CD14-positive monocyte (primary cell): ENCODE measurements at regions not wholly inside any gene's neighbourhood (a gene's known extent, or its start where the extent isn't known, plus 50 kb on each side); places are given as distances from the start of the nearest gene placed in this dataset.

Experiments used
- DNase-seq, 3 donors: peaks; one replicate each; pipeline ENCODE4 v3.0.0-alpha.2; 2011 to 2022
- H2AFZ ChIP-seq: 2 replicates; pipeline ENCODE4 v1.6.0; 2012; ENCODE audit warnings: mild to moderate bottlenecking, low read depth, low read length, inconsistent platforms; ENCODE audit not compliant: insufficient read depth, poor library complexity, severe bottlenecking
- H3K27ac ChIP-seq, 2 donors: 1 replicate in 1 of 2; 2 replicates in 1 of 2; pipeline ENCODE4 v1.5.1; 2012 to 2013; ENCODE audit warnings: low read length in 2 of 2, control low read depth in 1 of 2, inconsistent platforms in 1 of 2, low read depth in 1 of 2, mild to moderate bottlenecking in 1 of 2
- H3K27me3 ChIP-seq, 2 donors: one replicate each; pipeline versions ENCODE4 v1.6.0 to v1.6.1; 2011 to 2013; ENCODE audit warnings: low read length in 2 of 2; ENCODE audit not compliant: control insufficient read depth in 2 of 2, insufficient read depth in 2 of 2
- H3K36me3 ChIP-seq, 2 donors: replicated peaks in 1 of 2; 1 replicate in 1 of 2; 2 replicates in 1 of 2; pipeline versions ENCODE4 v1.5.1 to v1.6.1; 2012 to 2013; ENCODE audit warnings: low read length in 2 of 2, control low read depth in 1 of 2, inconsistent platforms in 1 of 2, mild to moderate bottlenecking in 1 of 2; ENCODE audit not compliant: insufficient read depth in 2 of 2, control insufficient read depth in 1 of 2
- H3K4me1 ChIP-seq, 2 donors: 1 replicate in 1 of 2; 2 replicates in 1 of 2; pipeline versions ENCODE4 v1.5.1 to v1.6.1; 2012 to 2013; ENCODE audit warnings: low read length in 2 of 2, control low read depth in 1 of 2, inconsistent platforms in 1 of 2, mild to moderate bottlenecking in 1 of 2, moderate library complexity in 1 of 2; ENCODE audit not compliant: insufficient read depth in 2 of 2, control insufficient read depth in 1 of 2
- H3K4me2 ChIP-seq: replicated peaks from 2 replicates; pipeline ENCODE3; 2012; ENCODE audit warnings: low read length, moderate library complexity, mild to moderate bottlenecking; ENCODE audit not compliant: poor library complexity, severe bottlenecking; ENCODE audit errors: extremely low read depth
- H3K4me3 ChIP-seq, 3 experiments: fragments of 200-600 bp in 1 of 3; sonication (generic) in 1 of 3; replicated peaks in 1 of 3; 1 replicate in 2 of 3; 2 replicates in 1 of 3; pipeline ENCODE4 v1.5.1; 2011 to 2013; ENCODE audit warnings: low read length in 3 of 3, mild to moderate bottlenecking in 3 of 3, control low read depth in 2 of 3, low read depth in 2 of 3, inconsistent platforms in 1 of 3, moderate library complexity in 1 of 3
- H3K79me2 ChIP-seq: 2 replicates; pipeline ENCODE4 v1.6.0; 2012; ENCODE audit warnings: mild to moderate bottlenecking, control low read depth, inconsistent platforms, low read length, moderate library complexity; ENCODE audit not compliant: insufficient read depth
- H3K9ac ChIP-seq: 2 replicates; pipeline ENCODE4 v1.6.0; 2017; ENCODE audit warnings: low read length, mild to moderate bottlenecking; ENCODE audit not compliant: insufficient read depth, poor library complexity, severe bottlenecking
- H3K9me3 ChIP-seq, 2 donors: replicated peaks in 1 of 2; 1 replicate in 1 of 2; 2 replicates in 1 of 2; pipeline versions ENCODE4 v1.5.1 to v1.6.1; 2012 to 2013; ENCODE audit warnings: low read length in 2 of 2, control low read depth in 1 of 2; ENCODE audit not compliant: control insufficient read depth in 1 of 2, insufficient read depth in 1 of 2
- H4K20me1 ChIP-seq: 2 replicates; pipeline ENCODE4 v1.6.0; 2012; ENCODE audit warnings: mild to moderate bottlenecking, low read length, control low read depth, moderate library complexity; ENCODE audit not compliant: insufficient read depth
- H3K27ac Mint-ChIP-seq, 7 donors: one replicate each; pipeline ENCODE4 v1.8.0; 2020; ENCODE audit warnings: mild to moderate bottlenecking in 7 of 7, mixed read lengths in 7 of 7, moderate library complexity in 6 of 7, inconsistent platforms in 2 of 7
- H3K27me3 Mint-ChIP-seq, 3 donors: one replicate each; pipeline ENCODE4 v1.8.0; 2021 to 2022; ENCODE audit warnings: low read depth in 3 of 3, mild to moderate bottlenecking in 3 of 3, mixed read lengths in 3 of 3, moderate library complexity in 3 of 3, inconsistent platforms in 1 of 3
- H3K36me3 Mint-ChIP-seq, 2 donors: one replicate each; pipeline ENCODE4 v1.8.0; 2020; ENCODE audit warnings: mixed read lengths in 2 of 2, inconsistent platforms in 1 of 2, mild to moderate bottlenecking in 1 of 2
- H3K4me1 Mint-ChIP-seq: one replicate; pipeline ENCODE4 v1.8.0; 2020; ENCODE audit warnings: mild to moderate bottlenecking, mixed read lengths
- H3K4me3 Mint-ChIP-seq, 2 donors: one replicate each; pipeline ENCODE4 v1.8.0; 2020; ENCODE audit warnings: mild to moderate bottlenecking in 2 of 2, mixed read lengths in 2 of 2, moderate library complexity in 1 of 2
- H3K9me3 Mint-ChIP-seq, 7 donors: one replicate each; pipeline ENCODE4 v1.8.0; 2020 to 2022; ENCODE audit warnings: mixed read lengths in 7 of 7, mild to moderate bottlenecking in 6 of 7, moderate library complexity in 6 of 7, inconsistent platforms in 2 of 7
- WGBS: methylation state at CpG from one replicate; pipeline ENCODE4 v1.1.5; 2013; ENCODE audit warnings: missing lambda C conversion rate; ENCODE audit not compliant: insufficient coverage; 5-methylcytosine and 5-hydroxymethylcytosine counted together
- intact Hi-C, 2 donors: fragments of 100-400 bp; cut with micrococcal nuclease; formaldehyde crosslinking; loops; one replicate each; pipeline versions ENCODE4 v1.15.0 to v1.15.1; 2023
- TF ChIP-seq, protein P1 (sequence below): fragments of 200-600 bp; IDR thresholded peaks from one replicate; pipeline ENCODE4 v1.8.0; 2022; ENCODE audit warnings: antibody characterized with exemption, mild to moderate bottlenecking

DNA sequence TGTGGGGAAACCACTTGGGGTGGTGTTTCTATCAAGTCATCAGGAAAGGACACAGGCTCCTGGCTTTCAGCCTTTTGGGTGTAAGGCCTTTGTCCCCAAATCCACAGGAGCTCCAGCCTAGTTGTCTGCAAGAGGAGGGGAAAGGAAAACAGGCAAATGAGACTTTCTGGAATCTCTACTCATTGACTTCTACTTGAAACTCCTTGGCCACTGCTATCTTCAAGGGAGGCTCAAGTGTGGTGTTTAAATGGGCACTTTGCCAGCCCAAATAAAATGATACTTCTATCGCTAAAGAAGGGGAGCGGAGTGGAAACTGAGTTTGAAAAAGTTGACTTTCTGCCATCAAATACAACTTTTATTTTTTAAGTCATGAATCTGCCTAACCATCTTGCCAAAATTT, 445.9 kb upstream of the RGS6 start:
- H3K27ac Mint-ChIP-seq = no peak overlapping the region
- H3K36me3 ChIP-seq = peaks cover 0 to 11% of the 10 kb centered on the region in 2 donors
- no peak overlapping the region for H3K9ac ChIP-seq
- peaks cover 43% of the 10 kb centered on the region for H4K20me1 ChIP-seq
- H3K9me3 ChIP-seq = no peaks in the 10 kb centered on the region
- no peak for DNase-seq
- H3K27me3 ChIP-seq = no peaks in the 10 kb centered on the region
- peaks cover 22 to 43% of the 10 kb centered on the region in 2 donors for H3K36me3 Mint-ChIP-seq
- no peak overlapping the region for H2AFZ ChIP-seq
- WGBS = no CpG with 5 or more reads among the region's 2 CpGs
- peaks cover under 1 to 2% of the 10 kb centered on the region in 2 donors for H3K4me1 ChIP-seq
- H3K4me3 Mint-ChIP-seq = no peak overlapping the region
- H3K9me3 Mint-ChIP-seq = no peaks in the 10 kb centered on the region
- TF ChIP-seq, protein P1, sequence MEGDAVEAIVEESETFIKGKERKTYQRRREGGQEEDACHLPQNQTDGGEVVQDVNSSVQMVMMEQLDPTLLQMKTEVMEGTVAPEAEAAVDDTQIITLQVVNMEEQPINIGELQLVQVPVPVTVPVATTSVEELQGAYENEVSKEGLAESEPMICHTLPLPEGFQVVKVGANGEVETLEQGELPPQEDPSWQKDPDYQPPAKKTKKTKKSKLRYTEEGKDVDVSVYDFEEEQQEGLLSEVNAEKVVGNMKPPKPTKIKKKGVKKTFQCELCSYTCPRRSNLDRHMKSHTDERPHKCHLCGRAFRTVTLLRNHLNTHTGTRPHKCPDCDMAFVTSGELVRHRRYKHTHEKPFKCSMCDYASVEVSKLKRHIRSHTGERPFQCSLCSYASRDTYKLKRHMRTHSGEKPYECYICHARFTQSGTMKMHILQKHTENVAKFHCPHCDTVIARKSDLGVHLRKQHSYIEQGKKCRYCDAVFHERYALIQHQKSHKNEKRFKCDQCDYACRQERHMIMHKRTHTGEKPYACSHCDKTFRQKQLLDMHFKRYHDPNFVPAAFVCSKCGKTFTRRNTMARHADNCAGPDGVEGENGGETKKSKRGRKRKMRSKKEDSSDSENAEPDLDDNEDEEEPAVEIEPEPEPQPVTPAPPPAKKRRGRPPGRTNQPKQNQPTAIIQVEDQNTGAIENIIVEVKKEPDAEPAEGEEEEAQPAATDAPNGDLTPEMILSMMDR = no peak
- no peak overlapping the region for H3K4me2 ChIP-seq
- H3K4me1 Mint-ChIP-seq = peaks cover 21% of the 10 kb centered on the region
- intact Hi-C loops = no loop called here
- H3K79me2 ChIP-seq = no peaks in the 10 kb centered on the region
- H3K4me3 ChIP-seq = no peak overlapping the region
- no peaks in the 10 kb centered on the region for H3K27me3 Mint-ChIP-seq
- no peak overlapping the region for H3K27ac ChIP-seq

DNA sequence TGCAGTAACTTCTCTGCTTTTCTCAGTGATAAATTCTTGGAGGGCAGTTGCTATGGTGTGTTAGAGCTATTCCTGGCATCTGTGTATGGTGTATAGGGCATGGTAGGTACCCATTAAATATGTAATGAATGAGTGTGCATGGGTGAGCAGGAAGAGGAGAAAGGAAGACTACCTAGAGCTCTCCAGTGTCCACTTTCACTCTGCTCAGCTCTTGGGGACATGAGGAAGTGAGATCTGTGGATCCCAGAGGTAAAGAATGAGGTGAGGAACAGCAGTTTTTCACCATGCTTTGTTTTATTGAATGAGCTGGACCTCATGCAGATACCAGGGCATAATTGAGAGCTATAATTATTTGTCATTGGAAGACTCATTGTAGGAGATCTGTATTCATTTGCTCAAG, 444.8 kb upstream of the RGS6 start:
- Histone ChIP-seq H3K36me3 (peaks cover 0 to 11% of the 10 kb centered on the region in 2 donors), H3K4me1 (no peaks in the 10 kb centered on the region), H2AFZ (no peak overlapping the region), H3K27me3 (no peaks in the 10 kb centered on the region), H3K9me3 (no peaks in the 10 kb centered on the region), H3K4me2 (no peak overlapping the region), H4K20me1 (peaks cover 55% of the 10 kb centered on the region), H3K4me3 (no peak overlapping the region), H3K79me2 (peaks cover 2% of the 10 kb centered on the region), H3K27ac (no peak overlapping the region), H3K9ac (no peak overlapping the region)
- TF ChIP-seq, protein P1 = no peak
- intact Hi-C loops = no loop called here
- no peak for DNase-seq
- peaks cover 25 to 44% of the 10 kb centered on the region in 2 donors for H3K36me3 Mint-ChIP-seq
- H3K4me3 Mint-ChIP-seq = no peak overlapping the region
- no peaks in the 10 kb centered on the region for H3K9me3 Mint-ChIP-seq
- no peaks in the 10 kb centered on the region for H3K27me3 Mint-ChIP-seq
- H3K4me1 Mint-ChIP-seq = peaks cover 20% of the 10 kb centered on the region
- peak overlapping the region in 4 of 7 donors; percentile 22 to 68 (median 44) for H3K27ac Mint-ChIP-seq
